C4-2B (cell line): ENCODE measurements at regions not wholly inside any gene's neighbourhood (a gene's known extent, or its start where the extent isn't known, plus 50 kb on each side); places are given as distances from the start of the nearest gene placed in this dataset.

Experiments used
- CTCF ChIP-seq: fragments of 450-650 bp; conservative IDR thresholded peaks from 2 replicates; pipeline ENCODE4 v1.5.1; 2017; ENCODE audit warnings: mild to moderate bottlenecking
- ZFX ChIP-seq: fragments of 450-650 bp; IDR thresholded peaks from 2 replicates; pipeline ENCODE4 v1.6.1; 2017

- no peak for TF ChIP-seq CTCF
- TF ChIP-seq ZFX: no peak
Observed at GRCh38 chr19:30778061-30778460, 405.9 kb downstream of the ZNF536 start.
